Adrenal gland (tissue), 9 donors: ENCODE measurements at regions not wholly inside any gene's neighbourhood (a gene's known extent, or its start where the extent isn't known, plus 50 kb on each side); places are given as distances from the start of the nearest gene placed in this dataset.

Experiments
- DNase-seq, 7 donors: peaks; one replicate each; pipeline ENCODE4 v3.0.0-alpha.2; 2019 to 2020
- H3K27ac ChIP-seq, 5 donors: fragments of 200-600 bp; sonication (generic) in 4 of 5; 1 replicate in 3 of 5; 2 replicates in 2 of 5; pipeline versions ENCODE4 v1.5.1 to v1.8.0; 2016 to 2020; ENCODE audit warnings: mild to moderate bottlenecking in 1 of 5
- H3K27me3 ChIP-seq: fragments of 200-600 bp; 2 replicates; pipeline ENCODE4 v1.8.0; 2021
- H3K36me3 ChIP-seq, 2 donors: fragments of 200-600 bp; replicated peaks in 1 of 2; 1 replicate in 1 of 2; 2 replicates in 1 of 2; pipeline versions ENCODE4 v1.5.1 to v1.8.0; 2018 to 2022
- H3K4me1 ChIP-seq, 2 donors: fragments of 200-600 bp; replicated peaks in 1 of 2; 1 replicate in 1 of 2; 2 replicates in 1 of 2; pipeline versions ENCODE4 v1.5.1 to v1.8.0; 2018 to 2021
- H3K4me3 ChIP-seq, 4 donors: fragments of 200-600 bp; sonication (generic) in 3 of 4; one replicate each; pipeline ENCODE4 v1.5.1; 2016 to 2018
- H3K9me3 ChIP-seq, 3 donors: fragments of 200-600 bp; sonication (generic) in 1 of 3; replicated peaks in 1 of 3; 1 replicate in 2 of 3; 2 replicates in 1 of 3; pipeline versions ENCODE4 v1.5.1 to v1.8.0; 2016 to 2021
- CTCF ChIP-seq, 6 experiments: fragments of 450-650 bp in 4 of 6; fragments of 200-600 bp in 2 of 6; sonication (generic) in 1 of 6; IDR thresholded peaks; 1 replicate in 5 of 6; 2 replicates in 1 of 6; pipeline versions ENCODE4 v1.5.1 to v1.8.0; 2016 to 2021; ENCODE audit warnings: antibody characterized with exemption in 6 of 6, mild to moderate bottlenecking in 2 of 6, moderate library complexity in 1 of 6
- POLR2A ChIP-seq, 2 donors: fragments of 450-650 bp; IDR thresholded peaks; one replicate each; pipeline ENCODE4 v1.6.1; 2017; ENCODE audit warnings: antibody characterized with exemption in 2 of 2, mild to moderate bottlenecking in 2 of 2, moderate library complexity in 1 of 2
- WGBS, 4 donors: extraction: QIAGEN DNeasy Blood & Tissue Kit in 2 of 4; methylation state at CpG; one replicate each; pipeline versions ENCODE4 v1.1.5 to v1.1.7; 2013 to 2017; 5-methylcytosine and 5-hydroxymethylcytosine counted together
- intact Hi-C, 2 donors: fragments of 100-400 bp; cut with DNase I; formaldehyde crosslinking; loops; one replicate each; pipeline versions ENCODE4 v1.14.1 to v1.15.0; 2022 to 2023
- donor health status: healthy with polysubstance abuse.
- donor health status: Bipolar disorder and iron deficiency.
- donor health status: DM: yes; HTN: yes; CAD: no.
- donor health status: DM: no; HTN: no; CAD: no.
- donor health status: DM: no; HTN: no; CAD: no.

DNA sequence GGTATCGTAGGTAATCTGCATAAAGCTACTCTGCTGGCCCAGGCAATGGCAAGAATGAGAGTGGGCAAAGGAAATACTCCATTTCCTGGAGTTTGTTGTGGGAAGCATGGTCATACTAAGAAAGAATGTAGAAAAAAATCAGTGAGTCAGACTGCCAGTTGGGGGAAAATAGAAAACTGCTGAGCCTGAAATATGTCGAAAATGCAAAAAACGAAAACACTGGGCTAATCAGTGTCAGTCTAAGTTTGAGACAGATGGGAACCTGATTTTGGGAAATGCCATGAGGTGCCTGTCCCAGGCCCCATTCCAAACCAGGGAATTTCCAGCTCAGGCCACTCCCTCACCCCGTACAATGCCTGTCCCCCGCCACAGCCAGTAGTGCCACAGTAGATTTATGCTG is 150.0 kb downstream of the ZNF33B start:
- Histone ChIP-seq H3K4me3 (no peak overlapping the region), H3K27me3 (no peaks in the 10 kb centered on the region), H3K36me3 (no peaks in the 10 kb centered on the region), H3K4me1 (no peaks in the 10 kb centered on the region), H3K27ac (no peak overlapping the region), H3K9me3 (no peaks in the 10 kb centered on the region)
- intact Hi-C loops, result no loop called here
- no peak for TF ChIP-seq POLR2A (IDR thresholded peaks at IDR 0.05)
- TF ChIP-seq CTCF (IDR thresholded peaks at IDR 0.05), result no peak
- DNase-seq, result no peak
- WGBS, 4 donors, result 43 to 73% (median 58%) methylated on average over 5 of the region's 5 CpGs

GRCh38 chr10:42482411-42482810 is 156.0 kb downstream of the ZNF33B start:
- no peak for DNase-seq
- Histone ChIP-seq H3K27me3 (no peaks in the 10 kb centered on the region), H3K4me3 (no peak overlapping the region), H3K27ac (no peak overlapping the region), H3K9me3 (no peaks in the 10 kb centered on the region), H3K4me1 (no peaks in the 10 kb centered on the region), H3K36me3 (no peaks in the 10 kb centered on the region)
- intact Hi-C loops, result no loop called here
- WGBS, 4 donors, result 59 to 95% (median 76%) methylated on average over 1 of the region's 1 CpG
- TF ChIP-seq POLR2A (IDR thresholded peaks at IDR 0.05), result no peak
- TF ChIP-seq CTCF (IDR thresholded peaks at IDR 0.05), result no peak

GRCh38 chr10:42479057-42479456 is 159.3 kb downstream of the ZNF33B start:
- no peak for TF ChIP-seq CTCF (IDR thresholded peaks at IDR 0.05)
- TF ChIP-seq POLR2A (IDR thresholded peaks at IDR 0.05), result no peak
- H3K27ac ChIP-seq, result no peak overlapping the region
- DNase-seq, result no peak
- no peaks in the 10 kb centered on the region for H3K36me3 ChIP-seq
- H3K4me1 ChIP-seq, result no peaks in the 10 kb centered on the region
- no peak overlapping the region for H3K4me3 ChIP-seq
- H3K9me3 ChIP-seq, result no peaks in the 10 kb centered on the region
- WGBS, 4 donors, result 84 to 94% (median 91%) methylated on average over 1 of the region's 1 CpG
- intact Hi-C loops, result no loop called here
- H3K27me3 ChIP-seq, result no peaks in the 10 kb centered on the region

DNA sequence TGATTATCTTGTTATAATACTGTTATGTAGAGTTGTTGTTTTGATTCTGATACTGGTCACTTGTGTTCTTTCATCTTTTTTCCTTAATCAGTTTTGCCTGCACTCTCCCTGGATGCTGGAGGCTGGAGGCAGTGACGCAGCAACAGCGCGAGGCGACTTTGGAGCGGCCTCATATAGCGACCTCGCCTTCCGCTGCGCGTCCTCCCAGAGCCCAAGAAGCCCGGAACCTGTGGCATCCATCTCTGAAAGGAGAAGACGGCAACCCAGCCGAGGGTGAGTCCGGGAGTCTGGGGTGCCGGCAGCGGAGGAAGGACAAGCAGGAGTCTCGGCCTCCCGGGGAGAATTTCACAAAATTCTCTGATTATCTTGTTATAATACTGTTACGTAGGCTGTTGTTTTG is 161.2 kb downstream of the ZNF33B start:
- Histone ChIP-seq H3K36me3 (no peaks in the 10 kb centered on the region), H3K27ac (no peak overlapping the region), H3K9me3 (no peaks in the 10 kb centered on the region), H3K27me3 (no peaks in the 10 kb centered on the region), H3K4me1 (no peaks in the 10 kb centered on the region), H3K4me3 (no peak overlapping the region)
- no peak for DNase-seq
- intact Hi-C loops, result no loop called here
- TF ChIP-seq POLR2A (IDR thresholded peaks at IDR 0.05) (no peak), CTCF (IDR thresholded peaks at IDR 0.05) (no peak)
- WGBS, 4 donors, result 87 to 90% (median 87%) methylated on average over 19 of the region's 19 CpGs
